T-helper 1 cell treated with Interleukin-12 subunit alpha and Interleukin-12 subunit beta and Interleukin-4 antibody, amounts not matched to agents 30 μg/mL and 1 μg/mL, for 36 hours (primary cell): ENCODE measurements at regions not wholly inside any gene's neighbourhood (a gene's known extent, or its start where the extent isn't known, plus 50 kb on each side); places are given as distances from the start of the nearest gene placed in this dataset.

ENCODE experiments used
- H3K27ac Mint-ChIP-seq: one replicate; pipeline ENCODE4 v1.8.0; 2021; ENCODE audit warnings: mild to moderate bottlenecking, mixed read lengths
- H3K27me3 Mint-ChIP-seq: one replicate; pipeline ENCODE4 v1.8.0; 2021; ENCODE audit warnings: low read depth, mixed read lengths
- H3K36me3 Mint-ChIP-seq: one replicate; pipeline ENCODE4 v1.8.0; 2021; ENCODE audit warnings: low read depth, mixed read lengths
- H3K4me1 Mint-ChIP-seq: one replicate; pipeline ENCODE4 v1.8.0; 2021; ENCODE audit warnings: low read depth, mixed read lengths
- H3K4me3 Mint-ChIP-seq: one replicate; pipeline ENCODE4 v1.8.0; 2021; ENCODE audit warnings: mild to moderate bottlenecking, moderate library complexity, mixed read lengths
- H3K9me3 Mint-ChIP-seq: one replicate; pipeline ENCODE4 v1.8.0; 2021; ENCODE audit warnings: mixed read lengths

- no peak overlapping the region for H3K27ac Mint-ChIP-seq
- H3K27me3 Mint-ChIP-seq, result peaks cover 3% of the 10 kb centered on the region
- H3K4me3 Mint-ChIP-seq, result no peak overlapping the region
- no peaks in the 10 kb centered on the region for H3K9me3 Mint-ChIP-seq
- no peaks in the 10 kb centered on the region for H3K4me1 Mint-ChIP-seq
- no peaks in the 10 kb centered on the region for H3K36me3 Mint-ChIP-seq
Measured at GRCh38 chr17:72515291-72516065, 394.7 kb downstream of the SOX9 start.

DNA sequence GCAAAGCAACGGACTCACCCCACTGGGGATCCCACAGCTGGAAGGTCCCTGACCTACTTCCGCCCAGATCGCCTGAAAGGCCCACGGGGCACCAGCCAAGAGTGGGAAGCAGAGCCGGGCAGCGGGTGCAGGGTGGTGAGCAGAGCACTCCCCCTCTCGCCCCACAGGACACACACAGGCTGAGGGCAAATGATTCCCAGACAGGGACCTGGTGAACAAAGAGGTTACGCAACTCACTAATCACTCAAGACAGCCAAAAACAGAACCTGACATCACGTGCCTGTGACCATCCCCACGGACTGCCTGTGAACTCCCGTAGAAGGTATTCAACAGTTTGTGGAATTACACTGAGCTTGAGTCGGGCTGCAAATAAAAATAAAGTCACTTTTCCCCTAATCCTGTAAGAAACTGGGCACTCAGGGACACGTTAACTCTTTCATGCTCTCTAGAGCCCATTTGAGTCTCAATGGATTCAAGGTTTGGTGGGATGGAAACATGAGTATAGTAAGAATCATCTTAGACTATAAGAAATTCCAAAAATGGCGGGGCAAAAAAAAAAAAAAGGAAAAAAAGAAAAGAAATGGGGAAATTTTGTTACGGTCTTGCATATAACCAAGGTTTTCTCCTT, 396.1 kb downstream of the SOX9 start:
- Mint-ChIP-seq H3K9me3 (no peaks in the 10 kb centered on the region), H3K4me1 (no peaks in the 10 kb centered on the region), H3K27me3 (peaks cover 3% of the 10 kb centered on the region), H3K4me3 (no peak overlapping the region), H3K36me3 (no peaks in the 10 kb centered on the region), H3K27ac (no peak overlapping the region)

DNA sequence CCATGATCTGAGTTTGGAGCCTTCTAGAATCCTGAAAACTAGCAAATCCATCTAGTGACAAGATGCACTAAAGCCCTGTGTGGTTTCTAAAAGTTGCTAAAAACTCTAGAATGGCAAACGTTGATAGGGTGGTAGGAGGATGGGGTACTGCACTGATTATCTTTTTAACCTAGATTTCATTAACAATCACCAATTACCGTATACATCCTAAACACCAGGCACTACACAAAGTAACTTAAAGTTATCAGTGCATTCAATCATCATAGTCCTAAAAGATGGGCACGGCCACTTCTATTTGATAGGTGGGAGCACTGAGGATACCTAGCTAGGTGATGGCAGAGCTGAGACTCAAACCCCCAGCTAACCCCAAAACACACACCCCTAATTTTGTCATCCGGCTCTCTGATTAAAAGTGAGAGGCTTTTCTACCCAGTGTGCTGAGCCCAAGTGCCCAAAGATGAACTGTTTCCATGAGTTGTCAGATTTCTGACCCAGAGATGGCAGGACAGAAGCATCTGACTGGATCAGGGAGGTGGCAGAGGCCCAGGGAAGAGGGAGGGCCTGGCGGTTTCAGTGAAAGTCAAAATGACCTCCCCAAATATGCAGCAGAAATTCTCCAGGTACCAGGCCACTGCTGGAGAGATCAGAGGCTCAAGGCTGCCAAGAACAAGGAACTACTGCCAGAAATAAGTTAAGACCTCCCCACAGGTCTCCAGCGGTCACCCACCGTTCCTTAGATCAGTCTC, 396.8 kb downstream of the SOX9 start:
- H3K4me3 Mint-ChIP-seq, result no peak overlapping the region
- peaks cover 3% of the 10 kb centered on the region for H3K27me3 Mint-ChIP-seq
- H3K36me3 Mint-ChIP-seq, result no peaks in the 10 kb centered on the region
- no peaks in the 10 kb centered on the region for H3K4me1 Mint-ChIP-seq
- no peak overlapping the region for H3K27ac Mint-ChIP-seq
- H3K9me3 Mint-ChIP-seq, result no peaks in the 10 kb centered on the region

GRCh38 chr17:72518159-72518732, 397.4 kb downstream of the SOX9 start:
- Mint-ChIP-seq H3K36me3 (no peaks in the 10 kb centered on the region), H3K27me3 (peaks cover 3% of the 10 kb centered on the region), H3K4me3 (no peak overlapping the region), H3K27ac (no peak overlapping the region), H3K4me1 (no peaks in the 10 kb centered on the region), H3K9me3 (no peaks in the 10 kb centered on the region)

GRCh38 chr17:72518753-72519597, 398.2 kb downstream of the SOX9 start:
- Mint-ChIP-seq H3K9me3 (no peaks in the 10 kb centered on the region), H3K27ac (no peak overlapping the region), H3K27me3 (peaks cover 3% of the 10 kb centered on the region), H3K4me3 (no peak overlapping the region), H3K4me1 (no peaks in the 10 kb centered on the region), H3K36me3 (no peaks in the 10 kb centered on the region)

DNA sequence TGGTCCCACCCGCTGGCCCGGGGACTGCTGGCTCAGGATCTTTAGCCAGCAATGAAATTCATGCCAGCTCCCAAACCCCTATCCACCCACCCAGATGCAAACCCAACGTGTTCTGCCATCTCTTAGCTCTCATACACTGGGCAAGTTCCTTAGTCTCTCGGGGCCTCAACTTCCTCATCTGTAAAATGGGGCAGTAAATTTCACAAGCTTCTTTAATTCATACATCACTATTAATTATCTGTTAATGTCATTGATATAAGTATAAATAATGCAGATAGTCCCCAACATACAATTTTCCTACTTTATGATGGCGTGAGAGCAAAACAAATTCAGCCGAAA, 398.7 kb downstream of the SOX9 start:
- H3K36me3 Mint-ChIP-seq, result no peaks in the 10 kb centered on the region
- H3K4me1 Mint-ChIP-seq, result no peaks in the 10 kb centered on the region
- no peak overlapping the region for H3K27ac Mint-ChIP-seq
- no peak overlapping the region for H3K4me3 Mint-ChIP-seq
- H3K9me3 Mint-ChIP-seq, result no peaks in the 10 kb centered on the region
- peaks cover 3% of the 10 kb centered on the region for H3K27me3 Mint-ChIP-seq

DNA sequence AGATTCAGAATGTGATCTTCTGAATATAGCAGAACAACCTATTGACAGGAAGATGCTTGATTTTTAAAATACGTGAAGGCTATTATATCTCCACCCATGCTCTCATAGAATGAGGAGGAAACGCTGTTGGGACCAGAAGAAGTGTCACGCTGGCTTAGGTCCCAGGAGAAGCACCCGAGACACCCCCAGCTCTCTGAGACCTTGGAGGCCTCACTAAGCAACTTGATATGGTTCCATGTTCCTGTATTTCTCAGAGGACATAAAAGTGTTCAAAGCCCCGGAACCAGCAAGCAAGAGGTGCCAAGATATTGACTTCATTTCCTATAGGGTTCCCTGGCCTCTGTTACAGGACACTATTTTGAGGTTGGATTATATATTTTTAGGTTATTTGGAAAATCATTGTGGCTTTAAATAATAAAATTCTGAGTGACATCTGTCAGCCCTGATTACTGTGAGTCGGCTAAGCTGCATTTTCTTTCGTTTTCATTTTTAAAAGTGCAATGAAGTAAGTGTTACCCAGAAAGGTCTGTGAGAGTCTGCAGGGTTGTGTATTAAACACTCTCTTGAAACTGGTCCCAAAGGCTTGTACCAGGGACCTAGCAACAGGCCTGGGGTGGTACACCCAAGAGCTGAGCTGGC, 400.0 kb downstream of the SOX9 start:
- no peak overlapping the region for H3K27ac Mint-ChIP-seq
- no peaks in the 10 kb centered on the region for H3K36me3 Mint-ChIP-seq

DNA sequence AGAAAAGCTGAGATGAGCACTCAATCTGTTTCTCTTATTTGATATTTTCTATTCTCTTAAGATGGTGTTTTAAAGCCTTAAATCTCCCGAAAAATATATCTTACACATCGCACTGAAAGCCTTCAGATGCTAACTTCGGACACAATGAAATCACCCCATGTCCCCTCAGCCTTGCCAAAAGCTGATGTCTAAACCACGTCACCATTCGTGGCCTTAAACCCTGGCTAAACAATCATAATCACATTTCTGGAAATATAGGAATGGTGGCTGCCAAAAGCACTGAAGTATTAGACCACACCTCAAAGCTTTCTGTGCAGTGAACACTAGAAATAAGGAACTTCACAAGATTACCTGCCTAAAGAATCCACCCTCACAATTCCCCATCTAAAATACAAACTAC, 402.7 kb downstream of the SOX9 start:
- no peaks in the 10 kb centered on the region for H3K9me3 Mint-ChIP-seq
- H3K4me1 Mint-ChIP-seq, result no peaks in the 10 kb centered on the region
- H3K4me3 Mint-ChIP-seq, result no peak overlapping the region

More for the DNA sequence above, 400.0 kb downstream of the SOX9 start:
- Mint-ChIP-seq H3K27me3 (peaks cover 3% of the 10 kb centered on the region), H3K4me3 (no peak overlapping the region), H3K4me1 (no peaks in the 10 kb centered on the region), H3K9me3 (no peaks in the 10 kb centered on the region)

GRCh38 chr17:72525225-72526015, 404.6 kb downstream of the SOX9 start:
- Mint-ChIP-seq H3K9me3 (no peaks in the 10 kb centered on the region), H3K27ac (no peak overlapping the region), H3K36me3 (no peaks in the 10 kb centered on the region), H3K4me1 (no peaks in the 10 kb centered on the region), H3K27me3 (no peaks in the 10 kb centered on the region), H3K4me3 (no peak overlapping the region)

More for the DNA sequence above, 402.7 kb downstream of the SOX9 start:
- Mint-ChIP-seq H3K27me3 (no peaks in the 10 kb centered on the region), H3K27ac (no peak overlapping the region), H3K36me3 (no peaks in the 10 kb centered on the region)

GRCh38 chr17:72526769-72527168, 405.9 kb downstream of the SOX9 start:
- H3K4me1 Mint-ChIP-seq, result no peaks in the 10 kb centered on the region
- H3K4me3 Mint-ChIP-seq, result no peak overlapping the region
- no peaks in the 10 kb centered on the region for H3K9me3 Mint-ChIP-seq
- H3K27ac Mint-ChIP-seq, result no peak overlapping the region
- H3K27me3 Mint-ChIP-seq, result no peaks in the 10 kb centered on the region
- no peaks in the 10 kb centered on the region for H3K36me3 Mint-ChIP-seq

DNA sequence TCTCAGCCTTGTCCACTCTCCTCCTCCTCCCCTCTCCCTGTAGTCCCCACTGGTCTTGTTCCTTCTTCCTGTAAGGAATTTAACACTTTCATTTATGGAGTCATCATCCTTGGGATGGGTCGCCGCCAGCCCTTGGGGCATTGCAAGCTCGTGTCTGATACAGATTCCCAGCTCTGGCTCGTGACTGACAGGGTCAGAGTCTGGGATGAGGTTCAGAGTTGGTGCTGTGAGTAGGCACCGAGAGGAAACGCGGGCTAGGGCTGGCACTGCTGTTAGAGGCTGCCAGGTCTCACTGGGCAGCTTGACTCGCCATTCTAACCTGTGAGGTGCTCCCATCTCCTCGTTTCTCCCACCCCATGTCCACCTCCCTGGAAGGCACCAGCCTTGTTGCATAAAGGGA, 407.0 kb downstream of the SOX9 start:
- no peaks in the 10 kb centered on the region for H3K4me1 Mint-ChIP-seq
- H3K36me3 Mint-ChIP-seq, result no peaks in the 10 kb centered on the region
- no peak overlapping the region for H3K4me3 Mint-ChIP-seq
- no peak overlapping the region for H3K27ac Mint-ChIP-seq
- no peaks in the 10 kb centered on the region for H3K9me3 Mint-ChIP-seq
- H3K27me3 Mint-ChIP-seq, result no peaks in the 10 kb centered on the region

- H3K27ac Mint-ChIP-seq, result no peak overlapping the region
- no peaks in the 10 kb centered on the region for H3K4me1 Mint-ChIP-seq
- no peak overlapping the region for H3K4me3 Mint-ChIP-seq
- H3K9me3 Mint-ChIP-seq, result no peaks in the 10 kb centered on the region
- H3K27me3 Mint-ChIP-seq, result no peaks in the 10 kb centered on the region
- H3K36me3 Mint-ChIP-seq, result no peaks in the 10 kb centered on the region
Measured at GRCh38 chr17:72528683-72529082, 407.9 kb downstream of the SOX9 start.

GRCh38 chr17:72529386-72529785, 408.6 kb downstream of the SOX9 start:
- Mint-ChIP-seq H3K27me3 (no peaks in the 10 kb centered on the region), H3K27ac (no peak overlapping the region), H3K9me3 (peaks cover 4% of the 10 kb centered on the region), H3K36me3 (no peaks in the 10 kb centered on the region), H3K4me1 (no peaks in the 10 kb centered on the region), H3K4me3 (no peak overlapping the region)
